GM21529 (cell line): ENCODE measurements at regions not wholly inside any gene's neighbourhood (a gene's known extent, or its start where the extent isn't known, plus 50 kb on each side); places are given as distances from the start of the nearest gene placed in this dataset.

ENCODE experiments used
- ATAC-seq: cut with Tn5 transposase; IDR thresholded peaks from one replicate; pipeline ENCODE4 v1.9.1; 2021; ENCODE audit not compliant: unreplicated experiment

GRCh38 chr5:155068616-155069100 lies 55.1 kb downstream of the KIF4B start:
- no peak for ATAC-seq

GRCh38 chr5:155069961-155070360 lies 56.4 kb downstream of the KIF4B start:
- ATAC-seq = no peak

GRCh38 chr5:155070781-155071180 lies 57.2 kb downstream of the KIF4B start:
- no peak for ATAC-seq

GRCh38 chr5:155076379-155076778 lies 62.8 kb downstream of the KIF4B start:
- no peak for ATAC-seq

- no peak for ATAC-seq
Measured at GRCh38 chr5:155079698-155080097, 66.1 kb downstream of the KIF4B start.

- no peak for ATAC-seq
Measured at GRCh38 chr5:155080721-155081120, 67.2 kb downstream of the KIF4B start.

- no peak for ATAC-seq
Measured at GRCh38 chr5:155081618-155082017, 68.1 kb downstream of the KIF4B start.

- no peak for ATAC-seq
Measured at GRCh38 chr5:155082401-155082800, 68.8 kb downstream of the KIF4B start.

GRCh38 chr5:155085282-155085989 lies 71.9 kb downstream of the KIF4B start:
- no peak for ATAC-seq

GRCh38 chr5:155087036-155087435 lies 73.5 kb downstream of the KIF4B start:
- ATAC-seq = no peak

- no peak for ATAC-seq
Measured at GRCh38 chr5:155088811-155089210, 75.3 kb downstream of the KIF4B start.

GRCh38 chr5:155089643-155090042 lies 76.1 kb downstream of the KIF4B start:
- ATAC-seq = no peak

GRCh38 chr5:155091063-155091648 lies 77.6 kb downstream of the KIF4B start:
- ATAC-seq = no peak

- ATAC-seq = no peak
Measured at GRCh38 chr5:155091768-155092717, 78.5 kb downstream of the KIF4B start.

- ATAC-seq = no peak
Measured at GRCh38 chr5:155094455-155094854, 80.9 kb downstream of the KIF4B start.

- ATAC-seq = no peak
Measured at GRCh38 chr5:155097995-155098394, 84.4 kb downstream of the KIF4B start.

GRCh38 chr5:155098433-155098832 lies 84.9 kb downstream of the KIF4B start:
- no peak for ATAC-seq

- ATAC-seq = no peak
Measured at GRCh38 chr5:155101697-155102096, 88.1 kb downstream of the KIF4B start.

GRCh38 chr5:155103146-155103545 lies 89.6 kb downstream of the KIF4B start:
- no peak for ATAC-seq

GRCh38 chr5:155104441-155104840 lies 90.9 kb downstream of the KIF4B start:
- no peak for ATAC-seq

GRCh38 chr5:155106221-155106620 lies 92.7 kb downstream of the KIF4B start:
- no peak for ATAC-seq

- no peak for ATAC-seq
Measured at GRCh38 chr5:155113888-155114287, 100.3 kb downstream of the KIF4B start.
